ENCODE measurements at regions not wholly inside any gene's neighbourhood (a gene's known extent, or its start where the extent isn't known, plus 50 kb on each side); places are given as distances from the start of the nearest gene placed in this dataset.
A peak's percentile ranks its signal among the peaks of the same experiment; 100 is the strongest.

- no peak overlapping the region for H3K27ac ChIP-seq
- WGBS (ENCODE audit: insufficient coverage, low coverage, low lambda C conversion rate, missing lambda C conversion rate) = 37% methylated on average over 2 of the region's 2 CpGs
- H3K4me3 ChIP-seq = no peak overlapping the region
- DNase-seq = no peak
- intact Hi-C loops (cut with DNase I) = no loop called here
- H3K9me3 ChIP-seq = no peaks in the 10 kb centered on the region
- peaks cover 0 to 10% (median 0%) of the 10 kb centered on the region in 4 donors for H3K4me1 ChIP-seq
- H3K36me3 ChIP-seq = no peaks in the 10 kb centered on the region
- ATAC-seq = no peak
- no peaks in the 10 kb centered on the region for H3K27me3 ChIP-seq
- TF ChIP-seq POLR2A (IDR thresholded peaks at IDR 0.05) = no peak
- TF ChIP-seq, protein P1, sequence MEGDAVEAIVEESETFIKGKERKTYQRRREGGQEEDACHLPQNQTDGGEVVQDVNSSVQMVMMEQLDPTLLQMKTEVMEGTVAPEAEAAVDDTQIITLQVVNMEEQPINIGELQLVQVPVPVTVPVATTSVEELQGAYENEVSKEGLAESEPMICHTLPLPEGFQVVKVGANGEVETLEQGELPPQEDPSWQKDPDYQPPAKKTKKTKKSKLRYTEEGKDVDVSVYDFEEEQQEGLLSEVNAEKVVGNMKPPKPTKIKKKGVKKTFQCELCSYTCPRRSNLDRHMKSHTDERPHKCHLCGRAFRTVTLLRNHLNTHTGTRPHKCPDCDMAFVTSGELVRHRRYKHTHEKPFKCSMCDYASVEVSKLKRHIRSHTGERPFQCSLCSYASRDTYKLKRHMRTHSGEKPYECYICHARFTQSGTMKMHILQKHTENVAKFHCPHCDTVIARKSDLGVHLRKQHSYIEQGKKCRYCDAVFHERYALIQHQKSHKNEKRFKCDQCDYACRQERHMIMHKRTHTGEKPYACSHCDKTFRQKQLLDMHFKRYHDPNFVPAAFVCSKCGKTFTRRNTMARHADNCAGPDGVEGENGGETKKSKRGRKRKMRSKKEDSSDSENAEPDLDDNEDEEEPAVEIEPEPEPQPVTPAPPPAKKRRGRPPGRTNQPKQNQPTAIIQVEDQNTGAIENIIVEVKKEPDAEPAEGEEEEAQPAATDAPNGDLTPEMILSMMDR (IDR thresholded peaks at IDR 0.05) = no peak
Measured at GRCh38 chr12:28988325-28988704, 160.8 kb upstream of the FAR2 start.

- Histone ChIP-seq H3K27me3 (no peaks in the 10 kb centered on the region), H3K36me3 (no peaks in the 10 kb centered on the region), H3K9me3 (no peaks in the 10 kb centered on the region), H3K27ac (no peak overlapping the region), H3K4me3 (no peak overlapping the region), H3K4me1 (peaks cover 0 to 10% (median 0%) of the 10 kb centered on the region in 4 donors)
- 75% methylated on average over 2 of the region's 2 CpGs for WGBS (ENCODE audit: insufficient coverage, low coverage, low lambda C conversion rate, missing lambda C conversion rate)
- no peak for DNase-seq
- ATAC-seq = no peak
- intact Hi-C loops (cut with DNase I) = no loop called here
- TF ChIP-seq, protein P1 (IDR thresholded peaks at IDR 0.05) = no peak
- no peak for TF ChIP-seq POLR2A (IDR thresholded peaks at IDR 0.05)
Measured at GRCh38 chr12:28991626-28992025, 157.5 kb upstream of the FAR2 start.

DNA sequence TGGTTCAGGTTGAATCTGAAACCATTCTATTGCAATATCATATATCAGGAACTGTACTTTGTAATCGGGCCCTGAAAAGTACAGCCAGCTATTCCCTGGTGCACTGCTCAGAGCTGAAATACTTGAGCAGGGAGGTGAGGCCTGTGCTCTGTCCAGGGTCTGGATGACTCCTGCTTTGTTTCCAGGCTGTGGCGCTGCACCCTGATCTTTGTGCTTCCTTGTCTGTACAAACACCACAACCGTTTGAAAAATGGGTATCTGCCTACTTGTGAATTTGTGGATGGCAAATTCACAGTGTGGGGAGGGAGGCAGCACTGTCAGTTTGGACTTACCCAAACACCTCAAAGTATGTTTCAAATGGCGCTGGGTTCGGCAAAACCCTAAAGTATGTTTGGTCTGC is 155.4 kb upstream of the FAR2 start:
- H3K9me3 ChIP-seq = no peaks in the 10 kb centered on the region
- intact Hi-C loops (cut with DNase I) = no loop called here
- H3K27ac ChIP-seq = no peak overlapping the region
- TF ChIP-seq POLR2A (IDR thresholded peaks at IDR 0.05) = no peak
- TF ChIP-seq, protein P1 (IDR thresholded peaks at IDR 0.05) = no peak
- H3K27me3 ChIP-seq = no peaks in the 10 kb centered on the region
- DNase-seq = no peak
- peaks cover 0 to 5% (median 0%) of the 10 kb centered on the region in 4 donors for H3K4me1 ChIP-seq
- H3K36me3 ChIP-seq = no peaks in the 10 kb centered on the region
- peak in 1 of 4 donors; percentile 12 for ATAC-seq
- no peak overlapping the region for H3K4me3 ChIP-seq
- 74% methylated on average over 4 of the region's 5 CpGs for WGBS (ENCODE audit: insufficient coverage, low coverage, low lambda C conversion rate, missing lambda C conversion rate)

DNA sequence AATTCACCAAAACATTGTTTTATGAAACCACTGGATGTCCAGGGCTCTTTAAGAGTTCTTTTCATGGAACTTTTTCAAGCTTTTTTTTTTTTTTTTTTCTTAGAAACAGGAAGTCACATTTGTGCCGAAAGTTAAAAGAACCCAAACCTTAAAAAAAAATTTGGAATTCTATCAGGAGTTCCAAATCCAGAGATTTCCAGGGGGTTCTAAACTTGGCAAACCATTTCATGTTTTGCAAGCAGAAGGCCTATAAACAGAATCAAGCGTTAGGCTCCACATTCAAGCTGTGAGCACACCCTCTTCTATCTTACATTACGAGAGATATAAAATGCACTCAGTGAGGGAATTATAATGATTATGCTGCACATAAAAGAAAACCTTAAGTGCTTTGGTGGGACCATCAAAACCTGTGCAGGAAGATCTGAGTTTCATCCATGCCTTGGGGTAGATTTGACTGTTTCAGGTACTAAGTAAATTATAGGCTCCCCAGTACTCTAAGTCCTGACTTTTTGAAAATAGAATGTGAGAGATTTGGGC is 154.8 kb upstream of the FAR2 start:
- WGBS (ENCODE audit: insufficient coverage, low coverage, low lambda C conversion rate, missing lambda C conversion rate) = 63% methylated on average over 3 of the region's 3 CpGs
- no peak for TF ChIP-seq POLR2A (IDR thresholded peaks at IDR 0.05)
- TF ChIP-seq, protein P1 (IDR thresholded peaks at IDR 0.05) = no peak
- ATAC-seq (no peak), DNase-seq (no peak)
- Histone ChIP-seq H3K4me1 (peaks cover 0 to 5% (median 2%) of the 10 kb centered on the region in 4 donors), H3K27ac (no peak overlapping the region), H3K36me3 (no peaks in the 10 kb centered on the region), H3K4me3 (no peak overlapping the region), H3K27me3 (no peaks in the 10 kb centered on the region), H3K9me3 (no peaks in the 10 kb centered on the region)
- intact Hi-C loops (cut with DNase I) = no loop called here

- 69% methylated on average over 5 of the region's 5 CpGs for WGBS (ENCODE audit: insufficient coverage, low coverage, low lambda C conversion rate, missing lambda C conversion rate)
- no peak overlapping the region for H3K27ac ChIP-seq
- peaks cover 0 to 6% (median 2%) of the 10 kb centered on the region in 4 donors for H3K4me1 ChIP-seq
- H3K27me3 ChIP-seq = no peaks in the 10 kb centered on the region
- TF ChIP-seq, protein P1 (IDR thresholded peaks at IDR 0.05) = no peak
- no peak for TF ChIP-seq POLR2A (IDR thresholded peaks at IDR 0.05)
- no peak for DNase-seq
- intact Hi-C loops (cut with DNase I) = no loop called here
- no peak for ATAC-seq
- H3K4me3 ChIP-seq = no peak overlapping the region
- H3K9me3 ChIP-seq = no peaks in the 10 kb centered on the region
- H3K36me3 ChIP-seq = no peaks in the 10 kb centered on the region
Measured at GRCh38 chr12:28996688-28997087, 152.4 kb upstream of the FAR2 start.

All from right lobe of liver (tissue), 6 donors.